ENCODE measurements at regions not wholly inside any gene's neighbourhood (a gene's known extent, or its start where the extent isn't known, plus 50 kb on each side); places are given as distances from the start of the nearest gene placed in this dataset.

DNA sequence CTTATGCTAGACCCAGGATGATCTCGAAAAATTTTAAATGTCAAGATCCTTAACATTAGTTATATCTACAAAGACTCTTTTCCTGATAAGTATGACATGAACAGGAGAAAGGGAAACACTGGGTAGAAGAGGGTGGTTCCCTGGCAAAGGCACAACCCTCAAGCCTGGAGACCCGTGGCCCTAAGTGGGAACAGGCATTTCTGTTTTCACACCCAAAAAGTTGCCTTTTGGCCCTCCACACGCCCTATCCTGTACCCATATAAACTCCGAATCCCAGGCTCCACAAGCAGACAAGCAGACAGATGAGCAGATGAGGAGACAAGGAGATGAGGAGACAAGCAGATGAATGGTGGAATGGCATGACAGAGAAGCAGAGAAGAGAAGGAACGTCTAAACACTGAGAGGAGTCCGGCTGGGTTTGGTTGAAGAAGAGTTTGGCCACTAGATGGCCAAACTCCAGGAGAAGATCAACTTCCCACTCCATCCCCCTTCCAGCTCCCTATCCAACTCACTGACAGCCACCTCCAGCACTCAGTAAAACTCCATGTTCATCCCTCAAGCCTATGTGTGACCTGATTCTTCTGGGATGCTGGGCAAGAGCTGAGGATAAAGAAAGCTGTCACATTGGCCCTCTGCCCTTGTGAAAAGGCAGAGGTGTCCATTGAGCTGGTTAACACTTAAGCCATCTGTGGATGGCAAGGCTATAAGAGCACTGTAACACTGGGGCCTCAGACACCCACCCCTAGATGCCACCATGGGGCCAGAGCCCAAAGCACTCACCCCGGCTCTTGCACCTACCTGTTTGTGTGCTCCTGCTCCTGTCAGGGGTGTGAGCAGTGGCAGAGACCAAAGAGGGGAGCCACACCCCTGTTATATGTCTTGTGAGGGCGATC, 139.6 kb upstream of the FAM20A start:
- no peak for DNase-seq
- no peaks in the 10 kb centered on the region for H3K4me1 Mint-ChIP-seq
- no peak overlapping the region for H3K27ac Mint-ChIP-seq
- peaks cover 18 to 26% of the 10 kb centered on the region in 2 donors for H3K27me3 Mint-ChIP-seq
- ATAC-seq (replicated peaks), result no peak
- H3K4me3 Mint-ChIP-seq, result no peak overlapping the region
- H3K36me3 Mint-ChIP-seq, result peaks cover 0 to 2% of the 10 kb centered on the region in 2 donors
- H3K9me3 Mint-ChIP-seq, result peaks cover 3 to 16% of the 10 kb centered on the region in 2 donors

DNA sequence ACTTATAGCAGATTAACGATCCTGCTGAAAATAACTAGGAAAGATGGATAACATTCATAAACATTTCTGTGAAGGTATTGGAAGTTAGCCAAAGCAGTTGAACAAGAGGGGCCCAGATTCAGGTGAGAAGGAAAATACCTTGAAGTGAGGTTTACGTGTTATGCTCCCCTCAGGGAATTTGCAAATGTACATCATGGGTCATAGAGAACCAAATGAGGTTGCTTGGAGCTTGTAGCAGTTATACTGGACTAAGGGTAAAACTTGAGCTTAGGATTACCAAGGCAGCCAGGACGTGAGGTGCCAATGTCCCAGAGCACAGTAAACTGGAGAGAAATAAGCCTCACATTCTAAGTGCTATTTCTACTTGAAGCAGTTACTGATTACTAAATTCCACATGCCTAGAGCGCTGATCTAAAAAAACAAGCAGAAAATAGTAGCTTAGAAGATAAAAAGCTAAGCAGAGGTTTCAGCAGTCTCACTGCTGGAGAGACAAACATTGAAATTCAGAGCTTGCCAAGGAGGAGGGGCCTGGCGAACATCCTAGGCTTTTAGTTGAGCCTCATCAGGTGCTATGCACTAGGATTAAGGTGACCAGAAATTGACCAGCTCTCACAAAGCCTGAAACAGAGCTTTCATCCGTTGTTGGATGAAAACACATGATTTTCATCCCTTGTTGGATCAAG, 136.7 kb upstream of the FAM20A start:
- DNase-seq, result no peak
- Mint-ChIP-seq H3K4me1 (no peaks in the 10 kb centered on the region), H3K27me3 (peaks cover 15 to 23% of the 10 kb centered on the region in 2 donors), H3K4me3 (no peak overlapping the region), H3K36me3 (peaks cover 0 to 2% of the 10 kb centered on the region in 2 donors), H3K9me3 (peaks cover 3 to 13% of the 10 kb centered on the region in 2 donors), H3K27ac (no peak overlapping the region)
- ATAC-seq (replicated peaks), result no peak

- Mint-ChIP-seq H3K36me3 (no peaks in the 10 kb centered on the region), H3K9me3 (peaks cover 0 to 8% of the 10 kb centered on the region in 2 donors), H3K27me3 (peaks cover 0 to 19% of the 10 kb centered on the region in 2 donors), H3K4me3 (no peak overlapping the region), H3K4me1 (no peaks in the 10 kb centered on the region), H3K27ac (no peak overlapping the region)
- ATAC-seq (replicated peaks) (no peak), DNase-seq (no peak)
Observed at GRCh38 chr17:68734931-68735330, 133.8 kb upstream of the FAM20A start.

DNA sequence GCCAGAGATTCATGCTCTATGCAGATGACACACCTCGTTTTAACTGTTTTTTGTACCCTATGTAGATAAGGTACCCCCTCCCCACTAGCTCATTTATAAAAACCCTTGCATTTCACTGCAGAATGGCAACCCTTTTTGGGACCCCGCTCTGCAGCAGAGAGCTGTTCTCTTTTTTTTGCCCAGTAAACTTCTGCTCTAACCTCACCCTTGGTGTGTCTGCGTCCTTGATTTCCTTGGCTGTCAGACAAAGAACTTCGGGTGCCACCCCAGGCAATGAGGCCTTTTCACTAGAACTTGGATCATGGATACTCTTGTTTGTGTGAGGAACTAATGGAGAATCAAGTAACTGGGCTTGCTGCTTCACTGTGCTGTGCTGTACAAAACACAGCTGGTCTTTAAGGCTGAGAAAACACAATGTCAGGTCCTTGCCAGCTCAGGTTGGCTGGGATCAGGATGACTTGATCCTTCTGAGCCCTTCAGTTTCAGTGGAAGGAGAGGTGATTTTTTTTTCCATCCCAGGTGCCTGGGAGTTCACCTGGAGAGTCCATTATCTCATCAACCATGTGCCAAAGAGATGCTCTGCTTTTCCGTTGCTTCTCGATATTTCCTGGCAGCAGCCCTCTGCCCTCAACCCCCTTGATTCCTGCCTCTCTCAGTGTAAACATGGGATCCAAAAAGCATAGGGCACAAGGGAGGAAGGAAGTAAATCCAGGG, 133.2 kb upstream of the FAM20A start:
- Mint-ChIP-seq H3K36me3 (no peaks in the 10 kb centered on the region), H3K27ac (no peak overlapping the region), H3K4me3 (no peak overlapping the region), H3K9me3 (peaks cover 0 to 8% of the 10 kb centered on the region in 2 donors), H3K27me3 (peaks cover 1 to 21% of the 10 kb centered on the region in 2 donors), H3K4me1 (no peaks in the 10 kb centered on the region)
- ATAC-seq (replicated peaks) (no peak), DNase-seq (no peak)

GRCh38 chr17:68733241-68734176, 132.3 kb upstream of the FAM20A start:
- no peaks in the 10 kb centered on the region for H3K4me1 Mint-ChIP-seq
- peaks cover 4 to 25% of the 10 kb centered on the region in 2 donors for H3K27me3 Mint-ChIP-seq
- no peak overlapping the region for H3K27ac Mint-ChIP-seq
- H3K36me3 Mint-ChIP-seq, result no peaks in the 10 kb centered on the region
- no peak for DNase-seq
- ATAC-seq (replicated peaks), result no peak
- no peak overlapping the region for H3K4me3 Mint-ChIP-seq
- H3K9me3 Mint-ChIP-seq, result peaks cover 0 to 8% of the 10 kb centered on the region in 2 donors

DNA sequence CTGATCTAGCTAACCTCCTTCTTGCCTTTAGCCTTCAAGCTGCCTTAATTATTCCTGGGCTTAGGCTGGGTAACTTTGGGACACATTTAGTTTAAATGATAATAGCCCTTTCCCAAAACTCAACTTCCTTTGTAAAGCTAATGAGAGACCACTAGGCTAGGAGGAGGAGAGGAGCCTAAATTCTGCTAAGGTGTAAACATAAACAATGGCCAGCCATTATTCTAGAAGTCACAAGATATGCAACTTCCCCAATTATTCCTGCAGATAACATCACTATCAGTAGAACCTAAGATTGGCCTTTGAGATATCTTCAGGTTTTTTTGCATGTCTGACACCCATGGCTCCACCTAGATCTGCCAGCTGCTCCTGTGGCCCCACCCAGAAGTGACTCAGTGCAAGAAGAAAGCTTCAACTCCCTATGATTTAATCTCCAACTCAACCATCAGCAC, 131.2 kb upstream of the FAM20A start:
- Mint-ChIP-seq H3K27ac (no peak overlapping the region), H3K27me3 (peaks cover 4 to 25% of the 10 kb centered on the region in 2 donors), H3K9me3 (peaks cover 0 to 8% of the 10 kb centered on the region in 2 donors), H3K36me3 (no peaks in the 10 kb centered on the region), H3K4me1 (no peaks in the 10 kb centered on the region), H3K4me3 (no peak overlapping the region)
- no peak for ATAC-seq (replicated peaks)
- DNase-seq, result no peak

GRCh38 chr17:68731465-68731864, 130.3 kb upstream of the FAM20A start:
- no peak overlapping the region for H3K4me3 Mint-ChIP-seq
- H3K4me1 Mint-ChIP-seq, result no peaks in the 10 kb centered on the region
- no peak overlapping the region for H3K27ac Mint-ChIP-seq
- H3K36me3 Mint-ChIP-seq, result no peaks in the 10 kb centered on the region
- H3K27me3 Mint-ChIP-seq, result peaks cover 4 to 25% of the 10 kb centered on the region in 2 donors
- DNase-seq, result no peak
- H3K9me3 Mint-ChIP-seq, result peaks cover 0 to 8% of the 10 kb centered on the region in 2 donors
- no peak for ATAC-seq (replicated peaks)

GRCh38 chr17:68719431-68719830, 118.3 kb upstream of the FAM20A start:
- peaks cover 0 to 20% of the 10 kb centered on the region in 2 donors for H3K27me3 Mint-ChIP-seq
- ATAC-seq (replicated peaks) (no peak), DNase-seq (no peak)
- H3K27ac Mint-ChIP-seq, result no peak overlapping the region
- H3K9me3 Mint-ChIP-seq, result no peaks in the 10 kb centered on the region
- no peaks in the 10 kb centered on the region for H3K36me3 Mint-ChIP-seq
- H3K4me3 Mint-ChIP-seq, result no peak overlapping the region
- no peaks in the 10 kb centered on the region for H3K4me1 Mint-ChIP-seq

GRCh38 chr17:68718926-68719325, 117.8 kb upstream of the FAM20A start:
- peaks cover 0 to 20% of the 10 kb centered on the region in 2 donors for H3K27me3 Mint-ChIP-seq
- H3K27ac Mint-ChIP-seq, result no peak overlapping the region
- ATAC-seq (replicated peaks) (no peak), DNase-seq (no peak)
- no peak overlapping the region for H3K4me3 Mint-ChIP-seq
- H3K36me3 Mint-ChIP-seq, result no peaks in the 10 kb centered on the region
- H3K4me1 Mint-ChIP-seq, result no peaks in the 10 kb centered on the region
- H3K9me3 Mint-ChIP-seq, result no peaks in the 10 kb centered on the region

DNA sequence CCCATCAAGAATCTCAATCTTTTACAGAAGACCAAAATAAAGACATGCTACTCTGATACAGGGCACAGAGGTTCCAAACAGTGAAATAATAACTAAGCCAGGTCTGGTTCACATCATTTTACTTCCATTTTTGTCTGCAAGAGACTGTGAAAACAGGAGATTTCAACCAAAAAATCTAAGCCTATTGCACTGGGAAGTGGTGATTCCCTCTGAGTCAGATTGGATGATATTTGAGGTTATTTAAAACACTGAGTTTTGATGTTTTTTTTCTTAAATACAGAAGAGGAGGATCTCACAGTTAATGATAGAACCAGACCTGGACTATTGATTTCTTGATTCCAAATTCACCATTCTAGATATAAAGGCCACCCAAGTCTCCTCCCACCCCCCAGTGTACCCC, 117.3 kb upstream of the FAM20A start:
- no peak for ATAC-seq (replicated peaks)
- H3K4me1 Mint-ChIP-seq, result no peaks in the 10 kb centered on the region
- no peak overlapping the region for H3K4me3 Mint-ChIP-seq

GRCh38 chr17:68714676-68715075, 113.5 kb upstream of the FAM20A start:
- Mint-ChIP-seq H3K9me3 (no peaks in the 10 kb centered on the region), H3K4me1 (no peaks in the 10 kb centered on the region), H3K27me3 (peaks cover 11 to 13% of the 10 kb centered on the region in 2 donors), H3K36me3 (no peaks in the 10 kb centered on the region), H3K4me3 (no peak overlapping the region), H3K27ac (no peak overlapping the region)
- DNase-seq (no peak), ATAC-seq (replicated peaks) (no peak)

More for the DNA sequence above, 117.3 kb upstream of the FAM20A start:
- no peak for DNase-seq
- H3K27me3 Mint-ChIP-seq, result peaks cover 0 to 20% of the 10 kb centered on the region in 2 donors
- H3K9me3 Mint-ChIP-seq, result no peaks in the 10 kb centered on the region
- H3K27ac Mint-ChIP-seq, result no peak overlapping the region
- H3K36me3 Mint-ChIP-seq, result no peaks in the 10 kb centered on the region

DNA sequence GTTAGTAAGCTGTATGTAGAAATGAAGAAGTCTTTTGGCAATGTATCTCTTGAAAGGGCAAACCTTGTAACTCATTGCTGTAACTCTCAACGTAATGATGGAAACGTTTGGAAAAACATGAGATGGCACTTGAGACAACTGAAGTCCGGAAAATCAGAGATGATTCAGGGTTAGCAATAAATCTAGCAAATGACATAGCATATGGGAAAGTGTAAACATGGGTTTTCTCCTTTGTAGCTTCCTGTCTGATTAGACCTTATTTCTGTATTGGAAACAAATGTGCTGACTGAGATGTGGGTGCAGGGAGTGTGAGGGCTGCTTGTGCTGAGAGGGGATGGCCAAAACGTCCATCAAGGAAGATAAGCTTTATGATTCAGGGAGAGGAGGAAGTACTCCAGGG, 110.7 kb upstream of the FAM20A start:
- no peak for ATAC-seq (replicated peaks)
- Mint-ChIP-seq H3K36me3 (no peaks in the 10 kb centered on the region), H3K4me3 (no peak overlapping the region), H3K27ac (no peak overlapping the region), H3K27me3 (peaks cover 11 to 17% of the 10 kb centered on the region in 2 donors), H3K4me1 (no peaks in the 10 kb centered on the region), H3K9me3 (no peaks in the 10 kb centered on the region)
- DNase-seq, result no peak

GRCh38 chr17:68710976-68711375, 109.8 kb upstream of the FAM20A start:
- H3K4me1 Mint-ChIP-seq, result no peaks in the 10 kb centered on the region
- no peak overlapping the region for H3K27ac Mint-ChIP-seq
- no peak for ATAC-seq (replicated peaks)
- no peak overlapping the region for H3K4me3 Mint-ChIP-seq
- H3K9me3 Mint-ChIP-seq, result no peaks in the 10 kb centered on the region
- H3K27me3 Mint-ChIP-seq, result peaks cover 3 to 17% of the 10 kb centered on the region in 2 donors
- H3K36me3 Mint-ChIP-seq, result no peaks in the 10 kb centered on the region
- no peak for DNase-seq
